MM.1S (cell line): ENCODE measurements at regions not wholly inside any gene's neighbourhood (a gene's known extent, or its start where the extent isn't known, plus 50 kb on each side); places are given as distances from the start of the nearest gene placed in this dataset.

Experiments used
- DNase-seq: peaks from one replicate; pipeline ENCODE4 v3.0.0-alpha.2; 2015
- H2AFZ ChIP-seq: fragments of 300-600 bp; sonication (generic); 2 replicates; pipeline ENCODE4 v1.6.0; 2016; ENCODE audit warnings: antibody characterized with exemption, low read length
- H3F3A ChIP-seq: fragments of 300-600 bp; sonication (generic); 2 replicates; pipeline ENCODE4 v1.6.1; 2016; ENCODE audit warnings: mild to moderate bottlenecking, antibody characterized with exemption, low read length, moderate library complexity, mixed read lengths; ENCODE audit not compliant: insufficient read depth
- H3K27ac ChIP-seq: fragments of 300-600 bp; sonication (generic); 2 replicates; pipeline ENCODE4 v1.5.1; 2016; ENCODE audit warnings: mild to moderate bottlenecking, low read length
- H3K27me3 ChIP-seq: fragments of 300-600 bp; sonication (generic); replicated peaks from 2 replicates; pipeline ENCODE4 v1.6.0; 2016; ENCODE audit warnings: low read length; ENCODE audit not compliant: insufficient read depth
- H3K36me3 ChIP-seq: fragments of 300-600 bp; sonication (generic); replicated peaks from 2 replicates; pipeline ENCODE4 v1.6.1; 2016; ENCODE audit warnings: mild to moderate bottlenecking, low read length, mixed read lengths; ENCODE audit not compliant: insufficient read depth
- H3K4me1 ChIP-seq: fragments of 300-600 bp; sonication (generic); 2 replicates; pipeline ENCODE4 v1.6.1; 2016; ENCODE audit warnings: low read length, mixed read lengths
- H3K4me2 ChIP-seq: fragments of 300-600 bp; sonication (generic); 2 replicates; pipeline ENCODE4 v1.6.0; 2016; ENCODE audit warnings: low read depth, low read length
- H3K4me3 ChIP-seq: fragments of 300-600 bp; sonication (generic); 2 replicates; pipeline ENCODE4 v1.5.1; 2016; ENCODE audit warnings: low read length, mixed read lengths
- H3K79me2 ChIP-seq: fragments of 300-600 bp; sonication (generic); 2 replicates; pipeline ENCODE4 v1.6.1; 2016; ENCODE audit warnings: mixed run types, low read length, mixed read lengths
- H3K9ac ChIP-seq: fragments of 300-600 bp; sonication (generic); 2 replicates; pipeline ENCODE4 v1.6.1; 2016; ENCODE audit warnings: low read length, mixed read lengths
- H3K9me2 ChIP-seq: fragments of 300-600 bp; sonication (generic); replicated peaks from 2 replicates; pipeline ENCODE4 v1.6.1; 2016; ENCODE audit warnings: mild to moderate bottlenecking, low read length, mixed read lengths; ENCODE audit not compliant: insufficient read depth
- H3K9me3 ChIP-seq: fragments of 300-600 bp; sonication (generic); replicated peaks from 2 replicates; pipeline ENCODE4 v1.6.1; 2016; ENCODE audit warnings: mild to moderate bottlenecking, low read length, mixed read lengths; ENCODE audit not compliant: insufficient read depth
- H4K20me1 ChIP-seq: fragments of 300-600 bp; sonication (generic); 2 replicates; pipeline ENCODE4 v1.6.1; 2016; ENCODE audit warnings: mild to moderate bottlenecking, low read length, moderate library complexity, mixed read lengths; ENCODE audit not compliant: insufficient read depth
- EZH2 ChIP-seq: fragments of 300-600 bp; sonication (generic); optimal IDR thresholded peaks from 2 replicates; pipeline ENCODE3; 2017; ENCODE audit warnings: low read depth, mild to moderate bottlenecking, antibody characterized with exemption, low read length, mixed read lengths
- EZH2phosphoT487 ChIP-seq: fragments of 300-600 bp; sonication (generic); IDR thresholded peaks from 2 replicates; pipeline ENCODE4 v1.6.1; 2018; ENCODE audit warnings: antibody characterized with exemption, low read length
- TF ChIP-seq, protein P1 (sequence below): fragments of 300-600 bp; sonication (generic); IDR thresholded peaks from 2 replicates; pipeline ENCODE4 v1.5.1; 2016; ENCODE audit warnings: antibody characterized with exemption, low read length, mixed read lengths

GRCh38 chr10:78619115-78619851 lies 449.5 kb upstream of the ZMIZ1 start:
- Histone ChIP-seq H3K27ac (no peak overlapping the region), H3F3A (no peaks in the 10 kb centered on the region), H3K4me3 (no peak overlapping the region), H3K9me2 (no peaks in the 10 kb centered on the region), H3K9me3 (no peaks in the 10 kb centered on the region), H3K4me2 (no peak overlapping the region), H4K20me1 (no peaks in the 10 kb centered on the region), H2AFZ (no peak overlapping the region), H3K9ac (no peak overlapping the region), H3K27me3 (no peaks in the 10 kb centered on the region), H3K36me3 (no peaks in the 10 kb centered on the region), H3K4me1 (no peaks in the 10 kb centered on the region), H3K79me2 (no peaks in the 10 kb centered on the region)
- no peak for DNase-seq
- TF ChIP-seq, protein P1, sequence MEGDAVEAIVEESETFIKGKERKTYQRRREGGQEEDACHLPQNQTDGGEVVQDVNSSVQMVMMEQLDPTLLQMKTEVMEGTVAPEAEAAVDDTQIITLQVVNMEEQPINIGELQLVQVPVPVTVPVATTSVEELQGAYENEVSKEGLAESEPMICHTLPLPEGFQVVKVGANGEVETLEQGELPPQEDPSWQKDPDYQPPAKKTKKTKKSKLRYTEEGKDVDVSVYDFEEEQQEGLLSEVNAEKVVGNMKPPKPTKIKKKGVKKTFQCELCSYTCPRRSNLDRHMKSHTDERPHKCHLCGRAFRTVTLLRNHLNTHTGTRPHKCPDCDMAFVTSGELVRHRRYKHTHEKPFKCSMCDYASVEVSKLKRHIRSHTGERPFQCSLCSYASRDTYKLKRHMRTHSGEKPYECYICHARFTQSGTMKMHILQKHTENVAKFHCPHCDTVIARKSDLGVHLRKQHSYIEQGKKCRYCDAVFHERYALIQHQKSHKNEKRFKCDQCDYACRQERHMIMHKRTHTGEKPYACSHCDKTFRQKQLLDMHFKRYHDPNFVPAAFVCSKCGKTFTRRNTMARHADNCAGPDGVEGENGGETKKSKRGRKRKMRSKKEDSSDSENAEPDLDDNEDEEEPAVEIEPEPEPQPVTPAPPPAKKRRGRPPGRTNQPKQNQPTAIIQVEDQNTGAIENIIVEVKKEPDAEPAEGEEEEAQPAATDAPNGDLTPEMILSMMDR = no peak
- TF ChIP-seq EZH2phosphoT487 (no peak), EZH2 (no peak)

GRCh38 chr10:78619896-78620295 lies 448.9 kb upstream of the ZMIZ1 start:
- TF ChIP-seq EZH2phosphoT487 (no peak), EZH2 (no peak)
- TF ChIP-seq, protein P1 = no peak
- Histone ChIP-seq H3K4me2 (no peak overlapping the region), H3K9me3 (no peaks in the 10 kb centered on the region), H3K4me1 (no peaks in the 10 kb centered on the region), H2AFZ (no peak overlapping the region), H3F3A (no peaks in the 10 kb centered on the region), H4K20me1 (no peaks in the 10 kb centered on the region), H3K9ac (no peak overlapping the region), H3K9me2 (no peaks in the 10 kb centered on the region), H3K36me3 (no peaks in the 10 kb centered on the region), H3K27ac (no peak overlapping the region), H3K79me2 (no peaks in the 10 kb centered on the region), H3K27me3 (no peaks in the 10 kb centered on the region), H3K4me3 (no peak overlapping the region)
- DNase-seq = no peak

DNA sequence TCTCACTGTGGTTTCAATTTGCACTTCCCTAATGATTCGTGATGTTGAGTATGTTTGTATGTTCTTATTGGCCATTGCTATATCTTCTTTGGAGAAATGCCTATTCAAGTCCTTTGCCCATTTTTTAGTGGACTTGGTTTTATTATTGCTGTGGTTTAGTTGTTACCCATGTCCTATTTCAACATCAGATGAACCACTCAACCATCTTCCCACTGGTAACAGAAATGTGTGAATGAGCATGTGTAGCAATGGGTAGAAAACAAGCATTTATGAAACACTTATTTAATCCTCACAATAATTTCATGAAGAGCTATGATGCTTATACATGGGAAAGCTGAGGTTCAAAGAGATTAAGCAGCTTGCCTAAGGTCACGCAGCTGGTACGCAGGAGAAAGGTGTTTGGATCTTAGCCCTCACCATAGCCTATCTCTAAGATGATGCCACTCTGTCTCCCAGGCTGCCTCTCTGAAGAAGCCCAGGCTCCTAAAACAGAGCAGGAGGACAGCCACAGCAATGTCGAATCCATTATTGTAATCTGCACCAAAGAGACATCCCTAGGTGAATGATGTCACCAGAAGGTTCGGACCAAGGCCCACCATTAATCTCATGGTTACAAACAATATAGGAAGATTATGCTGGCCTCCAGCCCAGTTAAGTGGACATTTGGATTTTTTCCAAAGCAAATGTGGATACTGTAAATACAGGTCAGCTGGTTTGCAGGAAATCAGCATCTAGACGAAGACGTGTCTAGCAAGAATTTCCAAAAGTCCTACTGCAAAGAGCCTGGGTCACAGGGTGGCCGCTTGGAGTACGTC lies 447.6 kb upstream of the ZMIZ1 start:
- DNase-seq = no peak
- TF ChIP-seq EZH2phosphoT487 (no peak), EZH2 (no peak)
- TF ChIP-seq, protein P1 = no peak

More for the DNA sequence above, 447.6 kb upstream of the ZMIZ1 start:
- H3K4me1 ChIP-seq = no peaks in the 10 kb centered on the region
- no peak overlapping the region for H2AFZ ChIP-seq
- no peaks in the 10 kb centered on the region for H3K9me3 ChIP-seq
- no peak overlapping the region for H3K4me3 ChIP-seq
- no peaks in the 10 kb centered on the region for H3K27me3 ChIP-seq
- no peak overlapping the region for H3K27ac ChIP-seq
- H4K20me1 ChIP-seq = no peaks in the 10 kb centered on the region
- no peaks in the 10 kb centered on the region for H3F3A ChIP-seq
- H3K9me2 ChIP-seq = no peaks in the 10 kb centered on the region
- H3K36me3 ChIP-seq = no peaks in the 10 kb centered on the region
- H3K9ac ChIP-seq = no peak overlapping the region
- no peaks in the 10 kb centered on the region for H3K79me2 ChIP-seq
- H3K4me2 ChIP-seq = no peak overlapping the region
